Chondrocyte (in vitro differentiated cells): ENCODE measurements at regions not wholly inside any gene's neighbourhood (a gene's known extent, or its start where the extent isn't known, plus 50 kb on each side); places are given as distances from the start of the nearest gene placed in this dataset.
"Not testable (repeated sequence)": the region's sequence is repeated elsewhere in the genome, so short reads cannot be mapped to it uniquely, and the experiment has no call there.

ENCODE experiments used
- DNase-seq: peaks from one replicate; pipeline ENCODE4 v3.0.0; 2021; ENCODE audit warnings: mixed read lengths, low spot score
- H3K27ac Mint-ChIP-seq: one replicate; pipeline ENCODE4 v1.8.0; 2021; ENCODE audit warnings: mild to moderate bottlenecking, moderate library complexity, mixed read lengths; ENCODE audit not compliant: unreplicated experiment
- H3K27me3 Mint-ChIP-seq: 2 replicates; pipeline ENCODE4 v1.8.0; 2021; ENCODE audit warnings: low read depth, mixed read lengths
- H3K36me3 Mint-ChIP-seq: 2 replicates; pipeline ENCODE4 v1.8.0; 2021; ENCODE audit warnings: low read depth, mixed read lengths
- H3K4me1 Mint-ChIP-seq: 2 replicates; pipeline ENCODE4 v1.8.0; 2021; ENCODE audit warnings: low read depth, mild to moderate bottlenecking, mixed read lengths
- H3K4me3 Mint-ChIP-seq: one replicate; pipeline ENCODE4 v1.8.0; 2021; ENCODE audit warnings: mild to moderate bottlenecking, moderate library complexity, mixed read lengths; ENCODE audit not compliant: unreplicated experiment
- H3K9me3 Mint-ChIP-seq: 2 replicates; pipeline ENCODE4 v1.8.0; 2021; ENCODE audit warnings: low read depth, mixed read lengths
- CTCF ChIP-seq: fragments of 200-600 bp; sonication (generic); IDR thresholded peaks from 2 replicates; pipeline ENCODE4 v1.5.0; 2021; ENCODE audit warnings: antibody characterized with exemption, mild to moderate bottlenecking, moderate library complexity

GRCh38 chr2:234363011-234363487, 133.8 kb downstream of the ARL4C start:
- H3K27ac Mint-ChIP-seq = peak overlapping the region; percentile 8
- no peak overlapping the region for H3K4me3 Mint-ChIP-seq
- DNase-seq = no peak
- TF ChIP-seq CTCF = no peak
- H3K9me3 Mint-ChIP-seq = peaks cover 10% of the 10 kb centered on the region
- peaks cover 32% of the 10 kb centered on the region for H3K4me1 Mint-ChIP-seq
- no peaks in the 10 kb centered on the region for H3K27me3 Mint-ChIP-seq
- H3K36me3 Mint-ChIP-seq = peaks cover 4% of the 10 kb centered on the region

GRCh38 chr2:234360313-234360975, 136.4 kb downstream of the ARL4C start:
- H3K4me3 Mint-ChIP-seq, H3K27ac Mint-ChIP-seq, H3K36me3 Mint-ChIP-seq, H3K9me3 Mint-ChIP-seq, DNase-seq, H3K27me3 Mint-ChIP-seq: not testable (repeated sequence)
- peaks cover 25% of the 10 kb centered on the region for H3K4me1 Mint-ChIP-seq

GRCh38 chr2:234357666-234358065, 139.2 kb downstream of the ARL4C start:
- TF ChIP-seq CTCF = no peak
- H3K4me1 Mint-ChIP-seq = peaks cover 13% of the 10 kb centered on the region
- no peak overlapping the region for H3K4me3 Mint-ChIP-seq
- no peaks in the 10 kb centered on the region for H3K27me3 Mint-ChIP-seq
- DNase-seq = no peak
- H3K27ac Mint-ChIP-seq = no peak overlapping the region
- peaks cover 4% of the 10 kb centered on the region for H3K36me3 Mint-ChIP-seq
- peaks cover 14% of the 10 kb centered on the region for H3K9me3 Mint-ChIP-seq

- Mint-ChIP-seq H3K27me3 (no peaks in the 10 kb centered on the region), H3K4me3 (no peak overlapping the region)
Observed at GRCh38 chr2:234355808-234356365, 141.0 kb downstream of the ARL4C start.

GRCh38 chr2:234355021-234355720, 141.7 kb downstream of the ARL4C start:
- Mint-ChIP-seq H3K4me1 (peaks cover 2% of the 10 kb centered on the region), H3K27me3 (no peaks in the 10 kb centered on the region), H3K27ac (no peak overlapping the region), H3K4me3 (no peak overlapping the region), H3K9me3 (peaks cover 19% of the 10 kb centered on the region), H3K36me3 (peaks cover 6% of the 10 kb centered on the region)
- TF ChIP-seq CTCF = no peak
- no peak for DNase-seq

More at GRCh38 chr2:234355808-234356365, 141.0 kb downstream of the ARL4C start:
- Mint-ChIP-seq H3K9me3 (peaks cover 19% of the 10 kb centered on the region), H3K4me1 (peaks cover 8% of the 10 kb centered on the region), H3K27ac (no peak overlapping the region), H3K36me3 (peaks cover 6% of the 10 kb centered on the region)
- no peak for DNase-seq
- TF ChIP-seq CTCF = no peak
